Myocyte (in vitro differentiated cells): ENCODE measurements at regions not wholly inside any gene's neighbourhood (a gene's known extent, or its start where the extent isn't known, plus 50 kb on each side); places are given as distances from the start of the nearest gene placed in this dataset.
A peak's percentile ranks its signal among the peaks of the same experiment; 100 is the strongest.
"Not testable (repeated sequence)": the region's sequence is repeated elsewhere in the genome, so short reads cannot be mapped to it uniquely, and the experiment has no call there.

ENCODE experiments used
- DNase-seq: peaks from one replicate; pipeline ENCODE4 v3.0.0-alpha.2; 2012; ENCODE audit warnings: low read depth

- DNase-seq: no peak
These were observed 608.1 kb downstream of the TENT5A start for GRCh38 chr6:81144346-81144745.

DNA sequence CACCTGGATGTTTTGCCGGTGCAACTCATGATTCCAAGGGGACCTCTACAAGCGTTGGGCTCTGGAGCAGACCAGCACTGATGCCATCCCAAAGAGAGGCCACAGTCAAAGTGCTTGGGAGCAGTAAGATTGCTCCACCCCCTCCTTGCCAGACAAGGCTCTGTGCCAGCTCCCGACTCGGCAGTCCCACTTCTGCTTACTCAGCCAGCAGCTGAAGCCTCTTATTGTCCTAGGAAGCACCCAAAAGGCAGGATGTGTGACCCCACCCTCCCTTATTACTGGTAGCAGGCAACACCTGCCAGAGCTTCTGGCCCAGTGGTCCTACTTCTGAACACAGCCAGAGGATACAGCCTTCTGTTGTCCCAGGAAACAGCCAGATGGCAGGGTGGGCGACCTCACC, 614.2 kb downstream of the TENT5A start:
- peak; percentile 43 for DNase-seq

GRCh38 chr6:81130969-81131368, 621.5 kb downstream of the TENT5A start:
- DNase-seq: no peak

GRCh38 chr6:81130061-81130460, 622.4 kb downstream of the TENT5A start:
- DNase-seq: no peak

DNA sequence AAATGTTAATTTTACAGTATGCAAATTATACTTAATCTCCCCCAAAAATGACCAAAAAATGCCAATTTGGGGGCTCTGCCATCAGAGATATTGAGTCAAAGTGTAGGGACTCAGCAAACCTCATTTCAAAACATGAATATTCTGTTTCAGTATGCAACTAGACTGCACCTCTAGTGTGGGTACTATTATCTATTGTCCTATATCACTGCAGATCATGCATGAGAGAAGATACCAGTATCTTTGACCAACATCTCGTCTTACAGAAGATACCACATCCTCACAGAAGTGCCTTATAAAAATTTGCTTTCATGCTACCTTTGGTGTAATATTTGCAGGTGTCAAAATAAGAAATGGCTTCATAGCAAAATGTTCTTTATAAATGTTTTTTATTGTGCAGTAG, 623.8 kb downstream of the TENT5A start:
- DNase-seq: no peak

- DNase-seq: peak; percentile 7
These were observed 626.3 kb downstream of the TENT5A start for GRCh38 chr6:81126150-81126549.

GRCh38 chr6:81120280-81120679, 632.2 kb downstream of the TENT5A start:
- no peak for DNase-seq

- DNase-seq: peak; percentile 21
These were observed 646.5 kb downstream of the TENT5A start for GRCh38 chr6:81105998-81106397.

GRCh38 chr6:81098109-81098814, 654.2 kb downstream of the TENT5A start:
- no peak for DNase-seq

- not testable (repeated sequence) for DNase-seq
These were observed 656.0 kb downstream of the TENT5A start for GRCh38 chr6:81096464-81096863.

DNA sequence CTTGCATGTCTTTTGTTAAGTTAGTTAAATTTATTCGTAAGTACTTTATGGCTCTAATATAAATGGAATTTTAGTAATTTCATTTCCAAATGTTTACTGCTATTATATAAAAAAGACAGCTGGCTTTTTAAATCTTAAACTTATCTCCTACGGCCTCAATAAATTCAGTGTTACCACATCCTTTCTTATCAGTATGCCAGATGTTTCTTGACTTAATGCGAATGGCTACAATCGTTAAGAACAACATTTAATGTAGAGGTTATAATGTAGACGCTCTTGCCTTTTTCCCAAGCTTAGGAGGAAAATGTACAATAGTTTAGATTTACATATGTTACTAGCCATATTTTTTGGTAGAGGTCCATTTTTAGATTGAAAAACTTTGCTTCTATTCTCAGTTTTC, 659.4 kb downstream of the TENT5A start:
- no peak for DNase-seq

DNA sequence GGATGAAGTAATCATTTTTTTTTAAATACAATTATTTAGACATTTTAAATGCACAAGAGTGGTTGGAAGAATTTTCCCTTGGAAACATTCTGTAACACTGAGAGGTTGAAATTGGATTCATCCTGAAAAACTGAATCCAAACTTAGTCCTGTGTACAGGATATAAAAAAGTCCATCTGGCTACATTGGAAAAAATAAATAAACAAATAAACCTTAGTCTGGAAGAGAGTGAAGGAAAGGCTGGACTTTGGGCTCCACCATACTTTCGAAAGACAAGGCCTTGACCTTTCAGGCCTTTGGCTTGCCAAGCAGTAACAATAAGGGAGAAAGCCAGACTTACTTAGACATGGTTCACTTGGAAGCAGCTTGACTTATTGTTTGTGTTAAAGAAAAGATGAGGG, 664.3 kb downstream of the TENT5A start:
- DNase-seq: no peak

DNA sequence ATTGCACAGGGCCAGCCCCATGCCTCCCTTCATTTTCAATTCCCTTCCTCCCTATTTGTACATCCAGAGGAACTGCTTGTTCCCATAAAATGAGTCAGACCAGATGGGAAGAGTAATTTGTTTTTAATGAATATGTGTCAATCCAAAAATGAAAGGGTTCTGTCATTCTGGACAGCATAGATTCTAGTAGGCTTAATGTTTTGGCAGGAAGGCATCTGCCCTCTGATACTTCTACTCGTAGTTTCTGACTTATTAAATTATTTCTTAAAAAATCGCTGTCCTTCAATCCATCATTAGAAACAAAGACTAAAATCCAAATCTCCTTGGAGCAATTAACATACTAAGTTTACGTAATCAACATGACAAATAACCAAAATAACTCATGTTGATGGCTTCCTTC, 665.5 kb downstream of the TENT5A start:
- DNase-seq: no peak

DNA sequence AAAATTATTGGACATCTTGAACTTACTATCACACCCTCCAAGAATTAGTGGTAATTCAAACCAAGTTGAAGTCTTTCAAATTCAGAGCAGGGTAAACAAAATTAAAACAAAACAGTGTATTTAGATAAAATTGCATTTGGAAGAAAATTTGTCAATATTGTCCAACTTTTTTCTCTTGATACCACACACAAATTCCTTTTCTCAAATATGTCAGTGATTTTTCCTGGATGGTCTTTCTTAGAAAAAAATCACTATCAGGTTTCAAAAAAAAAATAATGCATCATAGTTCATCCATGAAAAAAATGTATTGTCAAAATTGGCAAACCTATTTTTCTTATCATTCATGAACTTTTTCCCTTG, 667.1 kb downstream of the TENT5A start:
- DNase-seq: no peak

- DNase-seq: no peak
These were observed 667.6 kb downstream of the TENT5A start for GRCh38 chr6:81084776-81085430.

GRCh38 chr6:81075974-81076373, 676.5 kb downstream of the TENT5A start:
- peak; percentile 38 for DNase-seq

GRCh38 chr6:81073318-81073717, 679.2 kb downstream of the TENT5A start:
- DNase-seq: no peak

DNA sequence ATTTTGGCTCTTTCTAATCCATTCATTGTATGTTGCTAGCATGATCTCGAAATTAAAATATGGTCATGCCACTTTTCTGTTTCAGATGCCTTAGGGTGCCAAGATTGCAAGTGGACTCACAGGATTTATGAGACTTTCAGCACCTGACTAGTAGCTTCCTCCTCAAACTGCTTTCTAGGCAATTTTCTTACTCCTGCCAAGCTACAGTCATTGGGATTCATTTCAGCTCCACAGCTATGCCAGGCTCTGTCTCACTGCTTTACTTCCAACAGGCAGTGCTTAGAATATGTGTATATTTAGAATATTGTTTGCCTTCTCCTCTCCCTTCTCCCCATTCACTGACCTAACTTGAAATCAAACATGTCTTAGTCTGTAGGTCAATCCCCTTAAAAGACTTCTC, 681.4 kb downstream of the TENT5A start:
- DNase-seq: no peak

DNA sequence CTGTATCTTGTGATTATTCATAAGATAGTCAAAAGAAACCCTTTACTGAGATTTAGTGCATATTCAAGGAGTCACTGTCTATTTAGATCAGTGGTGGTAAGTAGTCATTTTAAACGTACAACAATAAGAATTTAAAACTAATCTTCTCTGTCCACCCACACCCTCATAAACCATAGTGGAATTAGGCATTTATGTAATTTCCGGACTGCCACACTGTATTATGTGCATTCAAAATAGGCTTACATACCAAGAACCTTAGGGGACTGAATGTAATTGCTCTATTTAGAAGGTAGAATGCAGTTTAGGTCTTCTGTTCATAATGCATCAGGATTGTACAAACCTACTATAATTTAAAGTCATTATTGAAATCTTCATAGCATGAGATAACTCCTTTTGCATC, 685.4 kb downstream of the TENT5A start:
- no peak for DNase-seq

DNA sequence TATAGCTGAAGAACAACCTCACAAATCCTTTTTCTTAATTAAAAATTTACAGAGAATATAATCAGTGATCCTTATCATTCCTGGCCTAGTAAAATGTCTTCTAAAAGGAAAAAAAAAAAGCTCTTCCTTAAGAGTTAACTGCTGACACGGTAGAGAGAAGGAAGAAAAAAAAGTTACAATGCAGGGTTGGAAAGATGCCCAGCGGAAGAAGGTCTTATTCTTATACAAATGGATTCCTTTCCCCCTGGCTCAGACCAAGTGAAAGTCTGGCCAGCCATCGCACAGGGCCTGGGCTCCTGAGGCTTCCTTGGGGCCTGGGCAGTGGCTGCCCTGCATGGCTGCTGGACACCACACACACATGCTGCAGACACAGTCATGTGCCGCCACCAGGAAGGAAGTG, 688.6 kb downstream of the TENT5A start:
- DNase-seq: no peak

DNA sequence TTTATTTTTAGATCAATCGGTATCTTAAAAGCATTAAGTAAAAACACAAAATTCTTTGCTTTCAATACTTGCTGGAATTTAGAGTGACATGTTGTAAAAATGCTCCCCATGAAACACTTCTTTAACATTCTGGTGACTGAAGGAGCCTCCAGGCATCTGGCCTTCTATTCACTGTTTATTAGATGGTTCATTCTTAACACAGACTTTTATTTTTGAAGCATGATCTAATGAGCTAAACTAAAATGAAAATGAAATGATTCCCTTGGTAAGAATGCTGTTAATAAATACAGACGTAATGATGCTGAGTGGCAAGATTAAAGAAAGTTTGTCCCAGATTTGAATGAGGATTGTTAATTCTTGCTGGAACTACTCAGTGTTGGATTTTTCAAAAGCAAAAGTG, 698.4 kb downstream of the TENT5A start:
- DNase-seq: no peak

- no peak for DNase-seq
These were observed 700.5 kb downstream of the TENT5A start for GRCh38 chr6:81051952-81052351.

GRCh38 chr6:81049425-81050042, 702.9 kb downstream of the TENT5A start:
- DNase-seq: peak; percentile 22
